NCI-H345 treated with DMSO at 0.1 percent for 48 hours (cell line): ENCODE measurements at regions not wholly inside any gene's neighbourhood (a gene's known extent, or its start where the extent isn't known, plus 50 kb on each side); places are given as distances from the start of the nearest gene placed in this dataset.

ENCODE experiments used
- DNase-seq: peaks from one replicate; lab custom pipeline; 2025; ENCODE audit not compliant: unreplicated experiment; lab: John Stamatoyannopoulos, UW

- DNase-seq = no peak
Observed at GRCh38 chr6:2381872-2382661, 136.7 kb upstream of the GMDS start.

GRCh38 chr6:2378891-2379652 is 133.7 kb upstream of the GMDS start:
- no peak for DNase-seq

GRCh38 chr6:2378046-2378657 is 132.7 kb upstream of the GMDS start:
- no peak for DNase-seq

- no peak for DNase-seq
Observed at GRCh38 chr6:2376429-2377355, 131.3 kb upstream of the GMDS start.

- no peak for DNase-seq
Observed at GRCh38 chr6:2375443-2375842, 130.0 kb upstream of the GMDS start.

GRCh38 chr6:2369606-2370005 is 124.2 kb upstream of the GMDS start:
- DNase-seq = no peak

GRCh38 chr6:2363211-2363610 is 117.8 kb upstream of the GMDS start:
- DNase-seq = no peak

- DNase-seq = no peak
Observed at GRCh38 chr6:2361195-2361594, 115.8 kb upstream of the GMDS start.

GRCh38 chr6:2360716-2361115 is 115.3 kb upstream of the GMDS start:
- DNase-seq = no peak

GRCh38 chr6:2360126-2360525 is 114.7 kb upstream of the GMDS start:
- no peak for DNase-seq

- no peak for DNase-seq
Observed at GRCh38 chr6:2355150-2355549, 109.7 kb upstream of the GMDS start.

GRCh38 chr6:2354138-2354491 is 108.7 kb upstream of the GMDS start:
- no peak for DNase-seq

GRCh38 chr6:2353412-2354137 is 108.2 kb upstream of the GMDS start:
- no peak for DNase-seq

- no peak for DNase-seq
Observed at GRCh38 chr6:2351807-2352431, 106.5 kb upstream of the GMDS start.

GRCh38 chr6:2351090-2351489 is 105.7 kb upstream of the GMDS start:
- DNase-seq = no peak

- DNase-seq = no peak
Observed at GRCh38 chr6:2346078-2346477, 100.7 kb upstream of the GMDS start.

- no peak for DNase-seq
Observed at GRCh38 chr6:2344319-2344905, 99.0 kb upstream of the GMDS start.

GRCh38 chr6:2327591-2327990 is 82.2 kb upstream of the GMDS start:
- no peak for DNase-seq

GRCh38 chr6:2324166-2324953 is 79.0 kb upstream of the GMDS start:
- no peak for DNase-seq
